Type B pancreatic cell (in vitro differentiated cells): ENCODE measurements at regions not wholly inside any gene's neighbourhood (a gene's known extent, or its start where the extent isn't known, plus 50 kb on each side); places are given as distances from the start of the nearest gene placed in this dataset.

Experiments used
- DNase-seq: peaks from one replicate; pipeline ENCODE4 v3.0.0; 2021; ENCODE audit warnings: mixed read lengths; ENCODE audit not compliant: unreplicated experiment; ENCODE audit errors: extremely low spot score
- H3K27ac Mint-ChIP-seq: 2 replicates; pipeline ENCODE4 v1.8.0; 2021; ENCODE audit warnings: mild to moderate bottlenecking, mixed read lengths
- H3K27me3 Mint-ChIP-seq: 2 replicates; pipeline ENCODE4 v1.8.0; 2021; ENCODE audit warnings: mixed read lengths
- H3K36me3 Mint-ChIP-seq: 2 replicates; pipeline ENCODE4 v1.8.0; 2021; ENCODE audit warnings: mixed read lengths
- H3K4me1 Mint-ChIP-seq: one replicate; pipeline ENCODE4 v1.8.0; 2021; ENCODE audit warnings: mixed read lengths; ENCODE audit not compliant: unreplicated experiment
- H3K4me3 Mint-ChIP-seq: 2 replicates; pipeline ENCODE4 v1.8.0; 2021; ENCODE audit warnings: mild to moderate bottlenecking, mixed read lengths
- H3K9me3 Mint-ChIP-seq: 2 replicates; pipeline ENCODE4 v1.8.0; 2021; ENCODE audit warnings: mixed read lengths
- CTCF ChIP-seq: fragments of 200-600 bp; sonication (generic); conservative IDR thresholded peaks from 2 replicates; pipeline ENCODE4 v1.5.0; 2021; ENCODE audit warnings: antibody characterized with exemption, mild to moderate bottlenecking

- no peaks in the 10 kb centered on the region for H3K36me3 Mint-ChIP-seq
- DNase-seq = no peak
- H3K27me3 Mint-ChIP-seq = no peaks in the 10 kb centered on the region
- H3K9me3 Mint-ChIP-seq = no peaks in the 10 kb centered on the region
- no peaks in the 10 kb centered on the region for H3K4me1 Mint-ChIP-seq
- no peak overlapping the region for H3K4me3 Mint-ChIP-seq
- TF ChIP-seq CTCF = no peak
- H3K27ac Mint-ChIP-seq = no peak overlapping the region
These were observed 51.5 kb upstream of the GRM3 start for GRCh38 chr7:86592185-86592584.

GRCh38 chr7:86574006-86574405 lies 69.7 kb upstream of the GRM3 start:
- no peak for TF ChIP-seq CTCF
- no peaks in the 10 kb centered on the region for H3K9me3 Mint-ChIP-seq
- H3K27ac Mint-ChIP-seq = no peak overlapping the region
- H3K27me3 Mint-ChIP-seq = no peaks in the 10 kb centered on the region
- no peak overlapping the region for H3K4me3 Mint-ChIP-seq
- DNase-seq = no peak
- H3K36me3 Mint-ChIP-seq = no peaks in the 10 kb centered on the region
- no peaks in the 10 kb centered on the region for H3K4me1 Mint-ChIP-seq

- Mint-ChIP-seq H3K4me1 (no peaks in the 10 kb centered on the region), H3K9me3 (no peaks in the 10 kb centered on the region), H3K36me3 (no peaks in the 10 kb centered on the region), H3K27me3 (no peaks in the 10 kb centered on the region), H3K27ac (no peak overlapping the region), H3K4me3 (no peak overlapping the region)
- no peak for DNase-seq
- TF ChIP-seq CTCF = no peak
These were observed 84.8 kb upstream of the GRM3 start for GRCh38 chr7:86558680-86559501.

GRCh38 chr7:86534641-86535040 lies 109.1 kb upstream of the GRM3 start:
- Mint-ChIP-seq H3K4me3 (no peak overlapping the region), H3K27me3 (no peaks in the 10 kb centered on the region), H3K9me3 (no peaks in the 10 kb centered on the region), H3K4me1 (no peaks in the 10 kb centered on the region), H3K36me3 (no peaks in the 10 kb centered on the region), H3K27ac (no peak overlapping the region)
- DNase-seq = no peak
- no peak for TF ChIP-seq CTCF

GRCh38 chr7:86504229-86504628 lies 139.5 kb upstream of the GRM3 start:
- no peak for TF ChIP-seq CTCF
- Mint-ChIP-seq H3K27me3 (no peaks in the 10 kb centered on the region), H3K36me3 (no peaks in the 10 kb centered on the region), H3K4me3 (no peak overlapping the region), H3K9me3 (no peaks in the 10 kb centered on the region), H3K4me1 (no peaks in the 10 kb centered on the region), H3K27ac (no peak overlapping the region)
- no peak for DNase-seq

GRCh38 chr7:86499986-86500385 lies 143.7 kb upstream of the GRM3 start:
- no peak for TF ChIP-seq CTCF
- no peaks in the 10 kb centered on the region for H3K36me3 Mint-ChIP-seq
- H3K27me3 Mint-ChIP-seq = peaks cover 3% of the 10 kb centered on the region
- H3K4me1 Mint-ChIP-seq = no peaks in the 10 kb centered on the region
- no peak overlapping the region for H3K4me3 Mint-ChIP-seq
- no peak for DNase-seq
- no peak overlapping the region for H3K27ac Mint-ChIP-seq
- no peaks in the 10 kb centered on the region for H3K9me3 Mint-ChIP-seq
